OCI-LY1 (cell line): ENCODE measurements at regions not wholly inside any gene's neighbourhood (a gene's known extent, or its start where the extent isn't known, plus 50 kb on each side); places are given as distances from the start of the nearest gene placed in this dataset.

ENCODE experiments used
- H2AFZ ChIP-seq: fragments of 200-600 bp; sonication (generic), shearing (Covaris generic); 2 replicates; pipeline ENCODE4 v1.6.0; 2014; ENCODE audit warnings: antibody characterized with exemption, mild to moderate bottlenecking, low read length
- H3F3A ChIP-seq: fragments of 200-600 bp; sonication (generic), shearing (Covaris generic); 2 replicates; pipeline ENCODE4 v1.6.0; 2014; ENCODE audit warnings: mild to moderate bottlenecking, antibody characterized with exemption, low read length, moderate library complexity; ENCODE audit not compliant: insufficient read depth
- H3K27ac ChIP-seq: fragments of 200-600 bp; sonication (generic); 2 replicates; pipeline ENCODE4 v1.5.1; 2014; ENCODE audit warnings: low read length, mixed run types, mild to moderate bottlenecking, low read depth; ENCODE audit not compliant: poor library complexity, severe bottlenecking
- H3K27me3 ChIP-seq: fragments of 200-600 bp; sonication (generic); 2 replicates; pipeline ENCODE4 v1.6.0; 2014; ENCODE audit warnings: antibody characterized with exemption, mild to moderate bottlenecking, low read length, moderate library complexity; ENCODE audit not compliant: insufficient read depth
- H3K36me3 ChIP-seq: fragments of 200-600 bp; sonication (generic); 2 replicates; pipeline ENCODE4 v1.6.1; 2014; ENCODE audit warnings: mild to moderate bottlenecking, antibody characterized with exemption, low read length, moderate library complexity, mixed read lengths; ENCODE audit not compliant: insufficient read depth
- H3K4me1 ChIP-seq: fragments of 200-600 bp; sonication (generic); 2 replicates; pipeline ENCODE4 v1.5.1; 2014; ENCODE audit warnings: mild to moderate bottlenecking, low read length, moderate library complexity; ENCODE audit not compliant: insufficient read depth, severe bottlenecking
- H3K4me2 ChIP-seq: fragments of 200-600 bp; sonication (generic), shearing (Covaris generic); 2 replicates; pipeline ENCODE4 v1.6.1; 2014; ENCODE audit warnings: low read length
- H3K4me3 ChIP-seq: fragments of 200-600 bp; sonication (generic); 2 replicates; pipeline ENCODE4 v1.5.1; 2014; ENCODE audit warnings: low read length, low read depth, mild to moderate bottlenecking, mixed read lengths; ENCODE audit not compliant: poor library complexity, severe bottlenecking
- H3K79me2 ChIP-seq: fragments of 200-600 bp; shearing (Covaris generic); 2 replicates; pipeline ENCODE4 v1.6.1; 2016; ENCODE audit warnings: mixed run types, low read length, mixed read lengths; ENCODE audit not compliant: insufficient read depth
- H3K9ac ChIP-seq: fragments of 200-600 bp; sonication (generic), shearing (Covaris generic); 2 replicates; pipeline ENCODE4 v1.6.1; 2014; ENCODE audit warnings: mild to moderate bottlenecking, low read length, mixed read lengths
- H3K9me2 ChIP-seq: fragments of 200-600 bp; sonication (generic), shearing (Covaris generic); 2 replicates; pipeline ENCODE4 v1.6.1; 2014; ENCODE audit warnings: low read depth, mild to moderate bottlenecking, low read length, mixed read lengths
- H3K9me3 ChIP-seq: fragments of 200-600 bp; shearing (Covaris generic); 2 replicates; pipeline ENCODE4 v1.6.1; 2014; ENCODE audit warnings: low read length, mixed read lengths
- H4K20me1 ChIP-seq: fragments of 200-600 bp; sonication (generic), shearing (Covaris generic); 2 replicates; pipeline ENCODE4 v1.6.0; 2016; ENCODE audit warnings: mild to moderate bottlenecking, low read length; ENCODE audit not compliant: insufficient read depth
- EZH2 ChIP-seq: fragments of 200-600 bp; sonication (generic), shearing (Covaris generic); IDR thresholded peaks from 2 replicates; pipeline ENCODE4 v1.8.0; 2017; ENCODE audit warnings: borderline replicate concordance, mixed run types, mild to moderate bottlenecking, antibody characterized with exemption, low read length, moderate library complexity, mixed read lengths
- TF ChIP-seq, protein P1 (sequence below): fragments of 200-600 bp; sonication (generic), shearing (Covaris generic); IDR thresholded peaks from 2 replicates; pipeline ENCODE4 v1.5.1; 2017; ENCODE audit warnings: mild to moderate bottlenecking, antibody characterized with exemption, low read length, moderate library complexity, mixed read lengths

DNA sequence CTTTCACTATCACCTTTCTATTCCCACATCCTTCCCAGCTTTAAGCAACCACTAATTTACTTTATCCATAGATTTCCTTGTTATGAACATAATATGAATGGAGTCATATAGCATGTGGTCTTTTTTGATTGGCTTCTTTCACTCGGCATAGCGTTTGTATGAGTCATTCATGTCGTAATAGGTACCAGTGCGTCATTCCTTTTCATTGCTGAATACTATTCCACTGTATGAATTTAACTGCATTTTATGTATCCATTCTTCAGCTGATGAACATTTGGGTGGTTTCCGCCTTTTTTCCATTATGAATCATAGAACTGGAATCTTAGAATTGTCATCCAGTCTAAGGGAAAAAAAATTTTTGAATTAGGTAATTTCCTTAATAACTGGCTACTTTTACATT is 411.3 kb upstream of the AUTS2 start:
- TF ChIP-seq EZH2, result no peak
- TF ChIP-seq, protein P1, sequence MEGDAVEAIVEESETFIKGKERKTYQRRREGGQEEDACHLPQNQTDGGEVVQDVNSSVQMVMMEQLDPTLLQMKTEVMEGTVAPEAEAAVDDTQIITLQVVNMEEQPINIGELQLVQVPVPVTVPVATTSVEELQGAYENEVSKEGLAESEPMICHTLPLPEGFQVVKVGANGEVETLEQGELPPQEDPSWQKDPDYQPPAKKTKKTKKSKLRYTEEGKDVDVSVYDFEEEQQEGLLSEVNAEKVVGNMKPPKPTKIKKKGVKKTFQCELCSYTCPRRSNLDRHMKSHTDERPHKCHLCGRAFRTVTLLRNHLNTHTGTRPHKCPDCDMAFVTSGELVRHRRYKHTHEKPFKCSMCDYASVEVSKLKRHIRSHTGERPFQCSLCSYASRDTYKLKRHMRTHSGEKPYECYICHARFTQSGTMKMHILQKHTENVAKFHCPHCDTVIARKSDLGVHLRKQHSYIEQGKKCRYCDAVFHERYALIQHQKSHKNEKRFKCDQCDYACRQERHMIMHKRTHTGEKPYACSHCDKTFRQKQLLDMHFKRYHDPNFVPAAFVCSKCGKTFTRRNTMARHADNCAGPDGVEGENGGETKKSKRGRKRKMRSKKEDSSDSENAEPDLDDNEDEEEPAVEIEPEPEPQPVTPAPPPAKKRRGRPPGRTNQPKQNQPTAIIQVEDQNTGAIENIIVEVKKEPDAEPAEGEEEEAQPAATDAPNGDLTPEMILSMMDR, result no peak
- no peaks in the 10 kb centered on the region for H3K9me3 ChIP-seq
- H3K36me3 ChIP-seq, result no peaks in the 10 kb centered on the region
- no peaks in the 10 kb centered on the region for H3K27me3 ChIP-seq
- no peak overlapping the region for H2AFZ ChIP-seq
- no peak overlapping the region for H3K4me2 ChIP-seq
- no peak overlapping the region for H3K9ac ChIP-seq
- no peak overlapping the region for H3K27ac ChIP-seq
- no peaks in the 10 kb centered on the region for H3K4me1 ChIP-seq
- no peaks in the 10 kb centered on the region for H3F3A ChIP-seq
- no peak overlapping the region for H3K4me3 ChIP-seq
- no peaks in the 10 kb centered on the region for H3K79me2 ChIP-seq
- no peaks in the 10 kb centered on the region for H4K20me1 ChIP-seq
- no peaks in the 10 kb centered on the region for H3K9me2 ChIP-seq

DNA sequence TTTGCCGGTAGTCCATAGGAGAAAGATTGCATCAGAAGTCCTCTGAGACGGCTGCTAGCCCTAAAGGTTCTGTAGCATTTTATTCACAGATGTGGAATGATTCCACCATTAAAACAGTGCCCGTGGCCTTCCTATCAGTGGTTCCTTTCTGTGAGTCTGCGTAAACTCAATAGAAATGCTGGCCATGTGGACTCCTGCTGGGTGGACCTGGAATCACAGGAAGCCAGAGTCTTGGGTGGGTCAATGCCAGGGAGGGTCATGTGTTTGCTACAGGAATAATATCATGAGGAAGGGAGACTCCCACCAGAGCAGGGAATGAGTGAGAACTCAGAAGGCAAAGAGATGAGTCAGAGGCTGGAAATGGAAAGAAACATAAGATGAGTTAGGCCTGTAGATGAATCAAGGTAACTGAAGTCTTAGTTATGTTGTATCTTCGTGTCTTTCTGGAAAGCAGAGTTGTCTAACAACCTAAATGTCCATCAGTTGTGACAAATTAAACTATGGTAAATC is 410.4 kb upstream of the AUTS2 start:
- no peaks in the 10 kb centered on the region for H3K9me3 ChIP-seq
- H3K36me3 ChIP-seq, result no peaks in the 10 kb centered on the region
- H2AFZ ChIP-seq, result no peak overlapping the region
- TF ChIP-seq, protein P1, result no peak
- TF ChIP-seq EZH2, result no peak
- H3F3A ChIP-seq, result no peaks in the 10 kb centered on the region
- H3K27me3 ChIP-seq, result no peaks in the 10 kb centered on the region
- no peaks in the 10 kb centered on the region for H3K79me2 ChIP-seq
- no peak overlapping the region for H3K4me2 ChIP-seq
- H3K9me2 ChIP-seq, result no peaks in the 10 kb centered on the region
- no peak overlapping the region for H3K4me3 ChIP-seq
- no peaks in the 10 kb centered on the region for H4K20me1 ChIP-seq
- no peaks in the 10 kb centered on the region for H3K4me1 ChIP-seq
- H3K9ac ChIP-seq, result no peak overlapping the region
- H3K27ac ChIP-seq, result no peak overlapping the region

DNA sequence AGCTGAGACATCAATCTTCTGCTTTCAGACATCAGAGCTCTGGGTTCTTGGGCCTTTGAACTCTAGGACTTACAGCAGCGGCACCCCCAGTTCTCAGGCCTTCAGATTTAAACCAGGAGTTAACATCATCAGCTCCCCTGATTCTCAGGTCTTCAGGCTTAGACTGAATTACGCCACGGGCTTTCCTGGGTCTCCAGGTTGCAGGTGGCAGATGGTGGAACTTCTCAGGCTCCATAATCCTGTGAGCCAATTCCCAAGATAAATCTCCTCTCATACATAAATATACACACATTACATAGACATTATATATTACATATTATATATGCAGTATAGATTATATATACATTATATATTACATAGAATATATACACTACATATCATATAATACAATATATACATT is 408.9 kb upstream of the AUTS2 start:
- no peaks in the 10 kb centered on the region for H3K27me3 ChIP-seq
- H3K4me2 ChIP-seq, result no peak overlapping the region
- H4K20me1 ChIP-seq, result no peaks in the 10 kb centered on the region
- no peaks in the 10 kb centered on the region for H3K79me2 ChIP-seq
- H3K9ac ChIP-seq, result no peak overlapping the region
- TF ChIP-seq EZH2, result no peak
- H3K36me3 ChIP-seq, result no peaks in the 10 kb centered on the region
- H3K4me1 ChIP-seq, result no peaks in the 10 kb centered on the region
- no peak overlapping the region for H3K4me3 ChIP-seq
- no peaks in the 10 kb centered on the region; the same call in 1 of the 2 replicates for H3K9me2 ChIP-seq
- H3F3A ChIP-seq, result no peaks in the 10 kb centered on the region
- H3K27ac ChIP-seq, result no peak overlapping the region
- no peaks in the 10 kb centered on the region for H3K9me3 ChIP-seq
- no peak overlapping the region for H2AFZ ChIP-seq

DNA sequence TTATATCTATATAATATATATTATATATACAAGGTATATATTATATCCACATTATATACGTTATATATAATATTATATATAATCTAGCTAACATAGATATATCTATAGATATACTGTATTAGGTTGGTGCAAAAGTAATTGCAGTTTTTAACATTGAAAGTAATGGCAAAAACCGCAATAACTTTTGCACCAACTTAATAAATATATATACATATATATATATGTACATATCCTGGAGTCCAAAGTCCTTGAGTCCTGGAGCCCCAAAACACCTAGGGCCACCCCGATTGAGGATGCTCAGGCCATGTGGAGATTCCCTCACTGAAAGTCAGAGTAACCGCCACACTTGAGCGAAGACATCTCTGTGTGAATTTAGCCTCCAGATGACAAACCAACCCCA is 408.2 kb upstream of the AUTS2 start:
- H4K20me1 ChIP-seq, result no peaks in the 10 kb centered on the region
- H3K27me3 ChIP-seq, result no peaks in the 10 kb centered on the region
- no peak overlapping the region for H2AFZ ChIP-seq
- H3K36me3 ChIP-seq, result no peaks in the 10 kb centered on the region
- H3K9me3 ChIP-seq, result no peaks in the 10 kb centered on the region
- no peak overlapping the region for H3K9ac ChIP-seq
- H3K9me2 ChIP-seq, result no peaks in the 10 kb centered on the region; the same call in 1 of the 2 replicates
- no peaks in the 10 kb centered on the region for H3F3A ChIP-seq
- no peaks in the 10 kb centered on the region for H3K79me2 ChIP-seq
- no peak overlapping the region for H3K4me3 ChIP-seq
- no peak overlapping the region for H3K27ac ChIP-seq
- no peak overlapping the region for H3K4me2 ChIP-seq
- TF ChIP-seq, protein P1, result no peak
- TF ChIP-seq EZH2, result no peak
- no peaks in the 10 kb centered on the region for H3K4me1 ChIP-seq
